IPS DF 6.9 (cell line): ENCODE measurements at regions not wholly inside any gene's neighbourhood (a gene's known extent, or its start where the extent isn't known, plus 50 kb on each side); places are given as distances from the start of the nearest gene placed in this dataset.

Source experiments
- DNase-seq: peaks from one replicate; pipeline ENCODE4 v3.0.0-alpha.2; 2013; ENCODE audit warnings: low read depth, low spot score
- H3K27ac ChIP-seq: one replicate; pipeline ENCODE4 v1.5.1; 2013; ENCODE audit warnings: low read length, control low read depth
- H3K27me3 ChIP-seq: 2 replicates; pipeline ENCODE4 v1.6.1; 2013; ENCODE audit warnings: mild to moderate bottlenecking, low read length; ENCODE audit not compliant: control insufficient read depth, insufficient read depth
- H3K36me3 ChIP-seq: 2 replicates; pipeline ENCODE4 v1.6.1; 2013; ENCODE audit warnings: low read length; ENCODE audit not compliant: control insufficient read depth, insufficient read depth
- H3K4me1 ChIP-seq: 2 replicates; pipeline ENCODE4 v1.6.1; 2013; ENCODE audit warnings: low read length; ENCODE audit not compliant: control insufficient read depth, insufficient read depth
- H3K4me3 ChIP-seq: 2 replicates; pipeline ENCODE4 v1.5.1; 2013; ENCODE audit warnings: mild to moderate bottlenecking, low read length
- H3K9me3 ChIP-seq: 2 replicates; pipeline ENCODE4 v1.6.1; 2013; ENCODE audit warnings: low read length, inconsistent platforms; ENCODE audit not compliant: control insufficient read depth, insufficient read depth
- WGBS: extraction: QIAGEN DNeasy Blood & Tissue Kit; methylation state at CpG from one replicate; pipeline ENCODE4 v1.1.7; 2013; ENCODE audit warnings: mixed read lengths, missing lambda C conversion rate; ENCODE audit not compliant: insufficient read length, insufficient coverage; 5-methylcytosine and 5-hydroxymethylcytosine counted together

GRCh38 chr4:183391204-183391603, 53.2 kb upstream of the CDKN2AIP start:
- no peak overlapping the region for H3K4me3 ChIP-seq
- H3K27me3 ChIP-seq, result no peaks in the 10 kb centered on the region
- H3K4me1 ChIP-seq, result no peaks in the 10 kb centered on the region
- no CpG with 5 or more reads among the region's 3 CpGs for WGBS
- no peaks in the 10 kb centered on the region for H3K9me3 ChIP-seq
- no peak for DNase-seq
- no peaks in the 10 kb centered on the region for H3K36me3 ChIP-seq
- no peak overlapping the region for H3K27ac ChIP-seq

GRCh38 chr4:183392377-183392776, 52.1 kb upstream of the CDKN2AIP start:
- H3K4me3 ChIP-seq, result no peak overlapping the region
- WGBS, result no CpG with 5 or more reads among the region's 3 CpGs
- H3K27me3 ChIP-seq, result no peaks in the 10 kb centered on the region
- no peaks in the 10 kb centered on the region for H3K9me3 ChIP-seq
- H3K27ac ChIP-seq, result no peak overlapping the region
- H3K4me1 ChIP-seq, result no peaks in the 10 kb centered on the region
- no peaks in the 10 kb centered on the region for H3K36me3 ChIP-seq
- no peak for DNase-seq

DNA sequence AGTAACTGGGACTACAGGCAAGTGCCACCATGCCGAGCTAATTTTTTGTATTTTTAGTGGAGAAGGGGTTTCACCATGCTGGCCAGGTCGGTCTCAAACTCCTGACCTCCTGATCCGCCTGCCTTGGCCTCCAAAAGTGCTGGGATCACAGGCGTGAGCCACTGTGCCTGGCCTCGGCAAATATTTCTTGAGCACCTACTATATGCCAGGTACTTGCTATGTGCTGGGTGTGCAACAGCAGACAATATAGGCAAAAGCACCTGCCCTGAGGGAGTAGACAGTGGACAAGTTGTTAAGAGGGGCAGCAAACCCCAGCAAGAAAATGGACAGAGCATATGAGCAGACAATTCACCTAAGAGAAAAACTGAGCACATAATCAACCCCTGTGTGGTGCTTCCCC, 51.0 kb upstream of the CDKN2AIP start:
- no peaks in the 10 kb centered on the region for H3K36me3 ChIP-seq
- DNase-seq, result no peak
- H3K27ac ChIP-seq, result no peak overlapping the region
- H3K27me3 ChIP-seq, result no peaks in the 10 kb centered on the region
- no peaks in the 10 kb centered on the region for H3K4me1 ChIP-seq
- H3K4me3 ChIP-seq, result no peak overlapping the region
- no CpG with 5 or more reads among the region's 5 CpGs for WGBS
- H3K9me3 ChIP-seq, result no peaks in the 10 kb centered on the region

- H3K4me3 ChIP-seq, result no peak overlapping the region
- no peak for DNase-seq
- H3K36me3 ChIP-seq, result no peaks in the 10 kb centered on the region
- H3K27ac ChIP-seq, result no peak overlapping the region
- WGBS, result no CpG with 5 or more reads among the region's 19 CpGs
- H3K27me3 ChIP-seq, result no peaks in the 10 kb centered on the region
- H3K4me1 ChIP-seq, result no peaks in the 10 kb centered on the region
- H3K9me3 ChIP-seq, result no peaks in the 10 kb centered on the region
Observed at GRCh38 chr4:183394166-183394951, 50.1 kb upstream of the CDKN2AIP start.
